Neural crest cell (in vitro differentiated cells): ENCODE measurements at regions not wholly inside any gene's neighbourhood (a gene's known extent, or its start where the extent isn't known, plus 50 kb on each side); places are given as distances from the start of the nearest gene placed in this dataset.
"Not testable (repeated sequence)": the region's sequence is repeated elsewhere in the genome, so short reads cannot be mapped to it uniquely, and the experiment has no call there.

ENCODE experiments used
- DNase-seq: peaks from one replicate; pipeline ENCODE4 v3.0.0; 2021; ENCODE audit warnings: low read depth, mixed read lengths, low spot score
- H3K27ac Mint-ChIP-seq: one replicate; pipeline ENCODE4 v1.8.0; 2021; ENCODE audit warnings: mild to moderate bottlenecking, mixed read lengths; ENCODE audit not compliant: unreplicated experiment
- H3K27me3 Mint-ChIP-seq: 2 replicates; pipeline ENCODE4 v1.8.0; 2021; ENCODE audit warnings: low read depth, mild to moderate bottlenecking, mixed read lengths
- H3K36me3 Mint-ChIP-seq: 2 replicates; pipeline ENCODE4 v1.8.0; 2021; ENCODE audit warnings: low read depth, mild to moderate bottlenecking, mixed read lengths
- H3K4me1 Mint-ChIP-seq: 2 replicates; pipeline ENCODE4 v1.8.0; 2021; ENCODE audit warnings: mixed read lengths
- H3K4me3 Mint-ChIP-seq: one replicate; pipeline ENCODE4 v1.8.0; 2021; ENCODE audit warnings: mild to moderate bottlenecking, mixed read lengths
- H3K9me3 Mint-ChIP-seq: 2 replicates; pipeline ENCODE4 v1.8.0; 2021; ENCODE audit warnings: mixed read lengths
- TF ChIP-seq, protein P1 (sequence below): fragments of 200-600 bp; sonication (generic); conservative IDR thresholded peaks from 2 replicates; pipeline ENCODE4 v1.5.0; 2021; ENCODE audit warnings: antibody characterized with exemption, mild to moderate bottlenecking

DNA sequence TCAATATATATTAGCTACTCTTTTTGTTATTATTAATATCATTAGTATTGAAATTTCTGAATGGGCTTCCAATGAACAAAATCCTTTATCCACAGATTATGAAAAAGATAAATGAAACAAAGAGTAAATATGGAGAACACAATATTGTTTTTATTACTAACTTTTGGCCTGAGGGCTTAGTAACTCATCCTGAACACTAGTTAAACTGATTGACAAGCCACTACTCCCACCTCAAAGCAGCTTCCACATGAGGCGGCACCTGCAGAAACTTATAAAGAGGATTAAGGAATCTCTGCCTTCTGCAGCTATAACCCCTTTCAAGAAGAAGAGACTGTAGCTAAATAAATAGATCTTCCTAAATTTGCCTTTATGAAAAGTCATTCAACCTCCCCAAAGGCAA lies 187.6 kb upstream of the ALG10 start:
- no peak overlapping the region for H3K4me3 Mint-ChIP-seq
- no peaks in the 10 kb centered on the region for H3K9me3 Mint-ChIP-seq
- TF ChIP-seq, protein P1, sequence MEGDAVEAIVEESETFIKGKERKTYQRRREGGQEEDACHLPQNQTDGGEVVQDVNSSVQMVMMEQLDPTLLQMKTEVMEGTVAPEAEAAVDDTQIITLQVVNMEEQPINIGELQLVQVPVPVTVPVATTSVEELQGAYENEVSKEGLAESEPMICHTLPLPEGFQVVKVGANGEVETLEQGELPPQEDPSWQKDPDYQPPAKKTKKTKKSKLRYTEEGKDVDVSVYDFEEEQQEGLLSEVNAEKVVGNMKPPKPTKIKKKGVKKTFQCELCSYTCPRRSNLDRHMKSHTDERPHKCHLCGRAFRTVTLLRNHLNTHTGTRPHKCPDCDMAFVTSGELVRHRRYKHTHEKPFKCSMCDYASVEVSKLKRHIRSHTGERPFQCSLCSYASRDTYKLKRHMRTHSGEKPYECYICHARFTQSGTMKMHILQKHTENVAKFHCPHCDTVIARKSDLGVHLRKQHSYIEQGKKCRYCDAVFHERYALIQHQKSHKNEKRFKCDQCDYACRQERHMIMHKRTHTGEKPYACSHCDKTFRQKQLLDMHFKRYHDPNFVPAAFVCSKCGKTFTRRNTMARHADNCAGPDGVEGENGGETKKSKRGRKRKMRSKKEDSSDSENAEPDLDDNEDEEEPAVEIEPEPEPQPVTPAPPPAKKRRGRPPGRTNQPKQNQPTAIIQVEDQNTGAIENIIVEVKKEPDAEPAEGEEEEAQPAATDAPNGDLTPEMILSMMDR, result no peak
- no peaks in the 10 kb centered on the region for H3K36me3 Mint-ChIP-seq
- H3K27ac Mint-ChIP-seq, result no peak overlapping the region
- no peaks in the 10 kb centered on the region for H3K4me1 Mint-ChIP-seq
- DNase-seq, result no peak
- H3K27me3 Mint-ChIP-seq, result peaks cover 3% of the 10 kb centered on the region

DNA sequence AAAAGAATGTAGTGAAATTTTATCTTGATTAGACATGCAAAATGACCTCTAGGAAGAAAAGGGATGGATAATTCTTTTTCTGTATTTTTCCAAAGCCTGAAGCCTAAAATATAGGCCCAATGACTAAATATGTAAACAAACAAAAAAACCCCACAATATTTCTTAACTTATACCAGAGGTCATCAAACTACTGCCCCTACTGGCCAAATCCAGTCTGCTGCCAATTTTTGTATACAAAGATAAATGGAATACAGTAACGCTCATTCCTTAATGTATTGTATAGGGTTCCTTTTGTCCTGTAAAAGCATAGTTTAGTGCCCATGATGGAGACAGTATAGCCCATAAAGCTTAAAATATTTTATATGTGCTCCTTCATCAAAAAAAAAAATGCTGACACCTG lies 145.7 kb upstream of the ALG10 start:
- Mint-ChIP-seq H3K36me3 (peaks cover 5% of the 10 kb centered on the region), H3K4me3 (no peak overlapping the region), H3K27me3 (no peaks in the 10 kb centered on the region), H3K9me3 (peaks cover 15% of the 10 kb centered on the region), H3K4me1 (no peaks in the 10 kb centered on the region), H3K27ac (no peak overlapping the region)
- TF ChIP-seq, protein P1, result peak; percentile 37
- no peak for DNase-seq

DNA sequence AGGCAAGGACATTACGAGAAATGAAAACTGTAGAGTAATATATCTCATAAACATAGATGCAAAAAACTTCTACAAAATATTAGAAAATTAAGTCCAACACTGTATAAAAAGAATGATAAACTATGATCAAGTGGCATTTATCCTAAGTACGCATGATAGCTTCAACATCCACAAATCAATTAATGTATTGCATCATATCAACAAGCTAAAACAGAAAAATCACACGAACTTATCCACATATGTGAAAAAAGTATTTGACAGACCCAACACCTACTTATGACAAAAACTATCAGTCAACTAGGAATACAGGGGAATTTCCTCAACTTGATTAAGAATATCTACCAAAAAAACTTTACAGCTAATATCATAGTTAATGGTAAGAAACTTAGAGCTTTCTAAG lies 129.9 kb upstream of the ALG10 start:
- peaks cover 3% of the 10 kb centered on the region for H3K27me3 Mint-ChIP-seq
- no peak for DNase-seq
- H3K36me3 Mint-ChIP-seq, result peaks cover 3% of the 10 kb centered on the region
- no peak overlapping the region for H3K4me3 Mint-ChIP-seq
- H3K4me1 Mint-ChIP-seq, result no peaks in the 10 kb centered on the region
- TF ChIP-seq, protein P1, result no peak
- no peak overlapping the region for H3K27ac Mint-ChIP-seq
- H3K9me3 Mint-ChIP-seq, result peaks cover 11% of the 10 kb centered on the region

DNA sequence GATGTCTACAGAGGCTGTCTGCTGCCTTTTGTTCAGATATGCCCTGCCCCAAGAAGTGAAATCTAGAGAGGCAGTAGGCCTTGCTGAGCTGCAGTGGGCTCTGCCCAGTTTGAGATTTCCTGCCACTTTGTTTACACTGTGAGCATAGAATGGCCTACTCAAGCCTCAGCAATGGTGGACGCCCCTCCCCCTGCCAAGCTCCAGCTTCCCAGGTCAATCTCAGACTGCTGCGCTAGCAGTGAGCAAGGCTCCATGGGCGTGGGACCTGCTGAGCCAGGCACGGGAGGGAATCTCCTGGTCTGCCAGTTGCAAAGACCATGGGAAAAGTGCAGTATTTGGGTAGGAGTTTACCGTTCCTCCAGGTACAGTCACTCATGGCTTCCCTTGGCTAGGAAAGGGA lies 101.8 kb upstream of the ALG10 start:
- H3K9me3 Mint-ChIP-seq, result peaks cover 18% of the 10 kb centered on the region
- not testable (repeated sequence) for H3K36me3 Mint-ChIP-seq, H3K27ac Mint-ChIP-seq, DNase-seq, H3K27me3 Mint-ChIP-seq, H3K4me3 Mint-ChIP-seq, H3K4me1 Mint-ChIP-seq

DNA sequence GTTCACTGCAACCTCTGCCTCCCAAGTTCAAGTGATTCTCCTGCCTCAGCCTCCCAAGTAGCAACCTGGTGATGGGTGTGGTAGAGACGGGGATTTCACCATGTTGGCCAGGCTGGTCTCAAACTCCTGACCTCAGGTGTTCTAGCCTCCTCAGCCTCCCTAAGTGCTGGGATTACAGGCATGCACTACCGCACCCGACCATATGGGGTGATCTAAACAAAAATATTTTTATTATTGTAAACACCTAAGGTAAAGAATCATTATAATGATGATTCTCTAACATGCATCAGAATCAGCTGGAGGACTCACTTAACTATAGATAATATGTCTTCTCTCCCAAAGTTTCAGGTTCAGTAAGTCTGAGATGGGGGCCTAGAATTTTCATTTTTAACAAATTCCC lies 96.2 kb upstream of the ALG10 start:
- H3K36me3 Mint-ChIP-seq, result peaks cover 4% of the 10 kb centered on the region
- H3K27ac Mint-ChIP-seq, result no peak overlapping the region
- H3K4me3 Mint-ChIP-seq, result no peak overlapping the region

DNA sequence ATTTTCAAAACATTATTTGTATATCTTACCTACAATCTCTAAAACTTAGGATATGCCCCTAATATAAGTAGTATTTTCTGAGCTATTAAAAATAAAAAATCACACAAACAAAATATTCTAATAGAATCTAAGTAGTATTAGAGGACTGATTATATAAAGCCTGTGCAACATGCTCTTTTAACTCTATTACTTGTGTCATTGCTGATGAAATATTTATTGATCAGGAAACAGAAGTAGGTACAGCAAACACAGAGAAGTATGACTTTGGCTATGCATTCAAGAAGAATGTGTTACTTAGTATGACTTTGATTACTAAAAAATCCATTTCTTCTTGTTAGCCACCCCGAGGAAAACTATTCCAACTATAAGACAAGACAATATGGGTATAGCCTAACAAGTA lies 84.6 kb upstream of the ALG10 start:
- H3K27me3 Mint-ChIP-seq, H3K36me3 Mint-ChIP-seq, DNase-seq, H3K4me3 Mint-ChIP-seq, H3K9me3 Mint-ChIP-seq, H3K4me1 Mint-ChIP-seq, H3K27ac Mint-ChIP-seq: not testable (repeated sequence)

More for the DNA sequence above, 96.2 kb upstream of the ALG10 start:
- peaks cover 16% of the 10 kb centered on the region for H3K9me3 Mint-ChIP-seq
- TF ChIP-seq, protein P1, result peak; percentile 30
- H3K4me1 Mint-ChIP-seq, result no peaks in the 10 kb centered on the region
- no peak for DNase-seq
- no peaks in the 10 kb centered on the region for H3K27me3 Mint-ChIP-seq

DNA sequence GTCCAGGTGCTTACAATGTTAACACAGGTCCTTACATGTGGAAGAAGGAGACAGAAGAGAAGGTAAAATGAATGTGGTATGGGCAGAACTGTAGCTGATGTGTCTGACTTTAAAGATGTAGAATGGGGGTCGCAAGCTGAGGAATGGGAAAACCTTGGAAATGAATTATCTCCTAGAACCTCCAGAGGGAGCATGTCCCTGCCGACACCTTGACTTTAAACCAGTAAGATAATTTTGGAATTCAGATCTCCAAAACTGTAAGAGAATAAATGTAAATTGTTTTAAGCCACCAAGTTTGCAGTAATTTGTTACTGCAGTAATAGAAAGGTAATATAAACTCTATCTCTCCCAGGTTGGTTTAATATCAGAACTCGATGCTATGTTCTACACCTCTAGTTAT lies 80.1 kb upstream of the ALG10 start:
- Mint-ChIP-seq H3K9me3 (no peaks in the 10 kb centered on the region), H3K4me1 (no peaks in the 10 kb centered on the region), H3K27ac (no peak overlapping the region), H3K27me3 (peaks cover 3% of the 10 kb centered on the region), H3K4me3 (no peak overlapping the region), H3K36me3 (no peaks in the 10 kb centered on the region)
- DNase-seq, result no peak
- TF ChIP-seq, protein P1, result peak; percentile 44
